GM12891 (cell line): ENCODE measurements at regions not wholly inside any gene's neighbourhood (a gene's known extent, or its start where the extent isn't known, plus 50 kb on each side); places are given as distances from the start of the nearest gene placed in this dataset.

Experiments used
- POU2F2 ChIP-seq: IDR thresholded peaks from 2 replicates; pipeline ENCODE4 v1.6.1; 2011; ENCODE audit warnings: low read depth, mild to moderate bottlenecking, control low read depth, low read length, moderate library complexity
- TAF1 ChIP-seq: IDR thresholded peaks from 2 replicates; pipeline ENCODE4 v1.6.1; 2011; ENCODE audit warnings: low read depth, low read length, control low read depth

GRCh38 chr2:121955426-121955825 lies 200.0 kb downstream of the TSN start:
- TF ChIP-seq POU2F2: no peak
- TF ChIP-seq TAF1: no peak
